ENCODE measurements at regions not wholly inside any gene's neighbourhood (a gene's known extent, or its start where the extent isn't known, plus 50 kb on each side); places are given as distances from the start of the nearest gene placed in this dataset.
"Not testable (repeated sequence)": the region's sequence is repeated elsewhere in the genome, so short reads cannot be mapped to it uniquely, and the experiment has no call there.

- H3K36me3 ChIP-seq (replicated peaks); H3K9me3 ChIP-seq; H3K27me3 ChIP-seq (ENCODE audit: low read depth); H3K4me3 ChIP-seq; H3K4me1 ChIP-seq; in situ Hi-C loops (cut with MboI; ENCODE audit: low sequenced_read_pairs); DNase-seq (ENCODE audit: low spot score in 2 of 2): not testable (repeated sequence)
These were observed 905.3 kb downstream of the TUBA3C start for GRCh38 chr13:18276280-18276679.

GRCh38 chr13:18273785-18274514 is 907.7 kb downstream of the TUBA3C start:
- H3K27me3 ChIP-seq (ENCODE audit: low read depth); DNase-seq (ENCODE audit: low spot score in 2 of 2); H3K4me3 ChIP-seq; H3K4me1 ChIP-seq; H3K36me3 ChIP-seq (replicated peaks); H3K9me3 ChIP-seq; in situ Hi-C loops (cut with MboI; ENCODE audit: low sequenced_read_pairs): not testable (repeated sequence)

GRCh38 chr13:18258801-18259419 is 922.7 kb downstream of the TUBA3C start:
- H3K4me3 ChIP-seq; H3K36me3 ChIP-seq (replicated peaks); DNase-seq (ENCODE audit: low spot score in 2 of 2); H3K9me3 ChIP-seq; in situ Hi-C loops (cut with MboI; ENCODE audit: low sequenced_read_pairs); H3K4me1 ChIP-seq; H3K27me3 ChIP-seq (ENCODE audit: low read depth): not testable (repeated sequence)

DNA sequence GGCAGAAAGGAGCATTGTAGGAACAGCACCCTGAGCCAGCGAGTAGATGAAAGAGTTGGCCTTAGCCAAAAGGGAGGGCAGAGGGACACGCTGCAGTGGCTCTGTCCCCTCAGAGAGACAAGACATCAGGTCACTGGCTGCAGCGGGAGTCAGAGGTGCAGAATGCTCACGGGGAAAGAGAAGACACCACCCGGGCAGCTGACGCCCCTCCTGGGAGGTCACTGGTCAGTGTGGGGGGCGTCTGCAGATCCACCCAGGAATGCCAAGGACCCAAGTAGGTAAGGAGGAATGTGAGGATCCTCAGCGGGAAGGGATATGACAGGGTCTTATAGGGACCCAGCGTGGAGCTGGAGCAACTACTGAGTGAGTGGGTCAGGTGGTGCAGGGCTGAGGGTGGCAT is 923.9 kb downstream of the TUBA3C start:
- H3K4me3 ChIP-seq; H3K4me1 ChIP-seq; H3K36me3 ChIP-seq (replicated peaks); in situ Hi-C loops (cut with MboI; ENCODE audit: low sequenced_read_pairs); H3K9me3 ChIP-seq; H3K27me3 ChIP-seq (ENCODE audit: low read depth); DNase-seq (ENCODE audit: low spot score in 2 of 2): not testable (repeated sequence)

DNA sequence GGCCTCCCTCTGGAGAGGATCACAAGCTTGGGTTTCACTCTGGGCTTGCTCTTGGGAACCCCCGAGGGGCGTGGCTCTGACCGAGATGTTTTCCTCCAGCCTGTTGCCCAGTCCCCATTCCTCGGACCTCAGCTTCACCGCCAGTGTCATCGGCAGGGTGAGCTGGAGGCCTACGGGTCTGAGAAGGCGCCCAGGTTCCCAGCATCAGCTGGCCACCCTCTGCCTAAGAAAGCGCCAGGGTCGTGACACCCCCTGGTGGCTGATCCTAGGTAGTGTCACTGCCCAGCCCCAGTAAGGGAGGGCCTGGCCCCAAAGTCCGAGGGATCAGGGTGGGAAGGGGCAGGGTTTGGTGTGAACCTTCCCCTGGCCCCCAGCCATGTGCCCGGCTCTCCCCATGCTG is 928.8 kb downstream of the TUBA3C start:
- H3K9me3 ChIP-seq; H3K4me1 ChIP-seq; H3K27me3 ChIP-seq (ENCODE audit: low read depth); H3K4me3 ChIP-seq; in situ Hi-C loops (cut with MboI; ENCODE audit: low sequenced_read_pairs); DNase-seq (ENCODE audit: low spot score in 2 of 2); H3K36me3 ChIP-seq (replicated peaks): not testable (repeated sequence)

DNA sequence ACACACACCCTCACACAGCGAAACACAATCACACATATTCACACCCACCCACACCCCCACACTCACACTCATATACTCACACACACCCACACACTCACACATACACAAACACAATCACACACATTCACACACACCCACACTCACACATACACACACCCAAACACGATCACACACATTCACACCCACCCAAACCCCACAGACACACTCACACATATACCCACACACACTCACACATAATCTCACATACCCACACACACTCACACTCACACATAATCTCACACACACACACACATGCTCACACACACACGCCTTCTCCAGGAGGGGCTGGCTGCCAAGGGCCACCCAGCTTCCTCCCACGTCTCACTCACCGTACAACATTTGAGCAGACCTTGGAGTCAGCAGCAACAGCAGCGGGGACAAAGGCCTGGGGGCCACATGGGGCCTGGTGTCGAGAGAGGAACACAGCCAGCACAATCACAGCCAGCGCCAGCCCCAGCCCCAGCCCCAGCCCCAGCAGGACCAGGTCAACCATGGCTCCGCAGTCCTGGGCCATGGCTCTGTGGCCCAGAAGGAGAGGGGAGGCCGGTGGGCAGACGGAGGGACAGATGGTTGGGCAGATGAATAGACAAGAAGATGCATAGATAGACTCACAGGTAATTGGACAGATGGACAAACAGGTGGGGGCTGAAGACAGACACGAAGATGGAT is 932.9 kb downstream of the TUBA3C start:
- H3K27me3 ChIP-seq (ENCODE audit: low read depth); H3K9me3 ChIP-seq; H3K36me3 ChIP-seq (replicated peaks); DNase-seq (ENCODE audit: low spot score in 2 of 2); H3K4me3 ChIP-seq; H3K4me1 ChIP-seq; in situ Hi-C loops (cut with MboI; ENCODE audit: low sequenced_read_pairs): not testable (repeated sequence)

DNA sequence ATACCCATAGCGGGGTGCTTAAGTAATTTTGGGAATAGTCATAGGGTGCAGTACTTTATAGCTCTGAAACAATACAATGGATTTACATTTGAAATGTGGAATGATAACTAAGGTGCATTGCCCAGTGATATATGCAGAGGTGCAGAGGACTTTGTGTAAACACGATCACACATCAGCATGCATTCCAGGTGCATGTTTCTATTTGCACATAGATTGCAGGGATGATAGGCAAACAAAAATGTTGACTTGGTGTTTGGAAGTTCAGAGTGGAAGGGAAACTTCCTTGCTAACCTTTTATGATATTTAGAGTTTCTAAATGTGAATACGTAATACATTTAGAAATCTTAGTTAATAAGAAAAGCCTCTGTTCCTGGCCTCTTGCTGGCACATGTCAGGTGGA is 941.5 kb downstream of the TUBA3C start:
- H3K36me3 ChIP-seq (replicated peaks); H3K4me3 ChIP-seq; DNase-seq (ENCODE audit: low spot score in 2 of 2); H3K9me3 ChIP-seq; H3K27me3 ChIP-seq (ENCODE audit: low read depth); H3K4me1 ChIP-seq; in situ Hi-C loops (cut with MboI; ENCODE audit: low sequenced_read_pairs): not testable (repeated sequence)

GRCh38 chr13:18238586-18238985 is 943.0 kb downstream of the TUBA3C start:
- H3K9me3 ChIP-seq; in situ Hi-C loops (cut with MboI; ENCODE audit: low sequenced_read_pairs); H3K4me1 ChIP-seq; H3K36me3 ChIP-seq (replicated peaks); H3K4me3 ChIP-seq; H3K27me3 ChIP-seq (ENCODE audit: low read depth); DNase-seq (ENCODE audit: low spot score in 2 of 2): not testable (repeated sequence)

DNA sequence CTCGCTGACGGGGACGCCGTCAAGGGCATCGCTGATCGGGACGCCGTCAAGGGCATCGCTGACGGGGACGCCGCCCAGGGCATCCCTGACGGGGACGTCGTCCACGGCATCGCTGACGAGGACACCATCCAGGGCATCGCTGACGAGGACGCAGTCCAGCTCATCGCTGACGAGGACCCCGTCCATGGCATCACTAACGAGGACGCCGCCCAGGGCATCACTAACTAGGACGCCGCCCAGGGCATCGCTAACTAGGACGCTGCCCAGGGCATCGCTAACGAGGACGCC is 945.2 kb downstream of the TUBA3C start:
- in situ Hi-C loops (cut with MboI; ENCODE audit: low sequenced_read_pairs) = no loop called here
- no peak for DNase-seq (ENCODE audit: low spot score in 2 of 2)
- no peaks in the 10 kb centered on the region for H3K9me3 ChIP-seq
- no peaks in the 10 kb centered on the region for H3K4me1 ChIP-seq
- H3K27me3 ChIP-seq (ENCODE audit: low read depth) = no peaks in the 10 kb centered on the region
- H3K4me3 ChIP-seq = no peak overlapping the region
- H3K36me3 ChIP-seq (replicated peaks) = no peaks in the 10 kb centered on the region

DNA sequence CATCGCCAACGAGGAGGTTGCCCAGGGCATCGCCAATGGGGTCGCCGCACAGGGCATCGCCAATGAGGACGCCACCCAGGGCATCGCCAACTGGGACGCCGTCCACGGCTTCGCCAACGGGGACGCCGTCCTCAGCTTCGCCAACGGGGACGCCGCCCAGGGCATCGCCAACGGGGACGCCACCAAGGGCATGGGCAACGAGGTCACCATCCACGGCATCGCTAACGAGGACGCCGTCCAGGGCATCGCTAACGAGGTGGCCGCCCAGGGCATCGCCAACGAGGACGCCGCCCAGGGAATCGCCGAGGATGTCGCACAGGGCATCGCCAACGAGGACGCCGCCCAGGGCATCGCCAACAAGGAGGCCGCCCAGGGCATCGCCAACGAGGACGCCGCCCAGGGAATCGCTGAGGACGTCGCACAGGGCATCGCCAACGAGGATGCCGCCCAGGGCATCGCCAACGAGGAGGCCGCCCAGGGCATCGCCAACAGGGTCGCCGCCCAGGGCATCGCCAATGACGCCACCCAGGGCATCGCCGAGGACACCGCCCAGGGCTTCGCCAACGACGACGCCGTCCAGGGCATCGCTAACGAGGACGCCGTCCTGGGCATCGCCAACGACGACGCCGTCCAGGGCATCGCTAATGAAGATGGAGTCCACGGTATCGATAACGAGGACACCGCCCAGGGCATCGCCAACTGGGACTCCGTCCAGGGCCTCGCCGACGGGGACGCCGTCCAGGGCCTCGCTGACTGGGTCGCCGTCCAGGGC is 945.7 kb downstream of the TUBA3C start:
- no peaks in the 10 kb centered on the region for H3K9me3 ChIP-seq
- H3K27me3 ChIP-seq (ENCODE audit: low read depth) = no peaks in the 10 kb centered on the region
- no peaks in the 10 kb centered on the region for H3K4me1 ChIP-seq
- no peak overlapping the region for H3K4me3 ChIP-seq
- no peaks in the 10 kb centered on the region for H3K36me3 ChIP-seq (replicated peaks)
- no peak for DNase-seq (ENCODE audit: low spot score in 2 of 2)
- in situ Hi-C loops (cut with MboI; ENCODE audit: low sequenced_read_pairs) = no loop called here

DNA sequence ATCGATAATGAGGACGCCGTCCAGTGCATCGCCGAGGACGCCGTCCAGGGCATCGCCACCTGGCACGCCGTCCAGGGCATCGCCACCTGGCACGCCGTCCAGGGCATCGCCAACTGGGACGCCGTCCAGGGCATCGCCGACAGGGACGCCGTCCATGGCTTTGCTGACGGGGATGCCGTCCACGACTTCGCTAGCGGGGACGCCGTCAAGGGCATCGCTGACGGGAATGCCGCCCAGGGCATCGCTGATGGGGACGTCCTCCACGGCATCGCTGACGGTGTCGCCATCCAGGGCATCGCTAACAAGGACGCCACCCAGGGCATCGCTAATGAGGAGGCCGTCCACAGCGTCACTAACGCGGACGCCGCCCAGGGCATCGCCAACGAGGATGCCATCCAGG is 946.5 kb downstream of the TUBA3C start:
- in situ Hi-C loops (cut with MboI; ENCODE audit: low sequenced_read_pairs) = no loop called here
- no peak for DNase-seq (ENCODE audit: low spot score in 2 of 2)
- H3K4me1 ChIP-seq = no peaks in the 10 kb centered on the region
- no peaks in the 10 kb centered on the region for H3K27me3 ChIP-seq (ENCODE audit: low read depth)
- no peaks in the 10 kb centered on the region for H3K9me3 ChIP-seq
- no peaks in the 10 kb centered on the region for H3K36me3 ChIP-seq (replicated peaks)
- no peak overlapping the region for H3K4me3 ChIP-seq

DNA sequence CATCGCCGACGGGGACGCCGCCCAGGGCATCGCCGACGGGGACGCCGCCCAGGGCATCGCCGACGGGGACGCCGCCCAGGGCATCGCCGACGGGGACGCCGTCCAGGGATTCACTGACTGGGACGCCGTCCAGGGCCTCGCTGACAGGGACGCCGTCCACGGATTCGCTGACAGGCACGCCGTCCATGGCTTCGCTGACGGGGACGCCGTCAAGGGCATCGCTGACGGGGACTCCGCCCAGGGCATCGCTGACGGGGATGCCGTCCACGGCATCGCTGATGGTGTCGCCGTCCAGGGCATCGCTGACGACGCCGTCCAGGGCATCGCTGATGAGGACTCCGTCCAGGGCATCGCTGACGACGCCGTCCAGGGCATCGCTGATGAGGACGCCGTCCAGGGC is 947.2 kb downstream of the TUBA3C start:
- H3K27me3 ChIP-seq (ENCODE audit: low read depth); DNase-seq (ENCODE audit: low spot score in 2 of 2); H3K4me3 ChIP-seq; in situ Hi-C loops (cut with MboI; ENCODE audit: low sequenced_read_pairs); H3K36me3 ChIP-seq (replicated peaks); H3K9me3 ChIP-seq; H3K4me1 ChIP-seq: not testable (repeated sequence)

DNA sequence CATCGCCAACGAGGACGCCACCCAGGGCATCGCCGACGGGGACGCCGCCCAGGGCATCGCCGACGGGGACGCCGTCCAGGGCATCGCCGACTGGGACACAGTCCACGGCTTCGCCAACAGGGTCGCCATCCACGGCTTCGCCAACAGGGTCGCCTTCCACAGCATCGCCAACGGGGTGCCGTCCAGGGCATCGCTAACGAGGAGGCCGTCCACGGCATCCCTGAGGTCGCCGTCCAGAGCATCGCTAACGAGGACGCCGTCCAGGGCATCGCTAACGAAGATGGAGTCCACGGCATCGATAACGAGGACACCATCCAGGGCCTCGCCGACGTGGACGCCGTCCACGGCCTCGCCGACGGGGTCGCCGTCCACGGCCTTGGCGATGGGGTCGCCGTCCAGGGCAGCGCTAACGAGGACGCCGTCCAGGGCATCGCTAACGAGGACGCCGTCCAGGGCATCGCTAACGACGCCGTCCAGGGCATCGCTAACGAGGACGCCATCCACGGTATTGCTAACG is 947.8 kb downstream of the TUBA3C start:
- Histone ChIP-seq H3K27me3 (ENCODE audit: low read depth) (no peaks in the 10 kb centered on the region), H3K4me3 (no peak overlapping the region), H3K4me1 (no peaks in the 10 kb centered on the region), H3K36me3 (replicated peaks) (no peaks in the 10 kb centered on the region), H3K9me3 (no peaks in the 10 kb centered on the region)
- no peak for DNase-seq (ENCODE audit: low spot score in 2 of 2)
- in situ Hi-C loops (cut with MboI; ENCODE audit: low sequenced_read_pairs) = no loop called here
